GM12875 (cell line): ENCODE measurements at regions not wholly inside any gene's neighbourhood (a gene's known extent, or its start where the extent isn't known, plus 50 kb on each side); places are given as distances from the start of the nearest gene placed in this dataset.

Experiments used
- H3K4me3 ChIP-seq: one replicate; pipeline ENCODE4 v1.5.1; 2011; ENCODE audit warnings: low read depth, low read length, control low read depth
- CTCF ChIP-seq: IDR thresholded peaks from 2 replicates; pipeline ENCODE4 v1.5.1; 2011; ENCODE audit warnings: low read depth, mild to moderate bottlenecking, control low read depth, inconsistent platforms, low read length, moderate library complexity, borderline replicate concordance; ENCODE audit not compliant: insufficient read depth

GRCh38 chr13:83378908-83379307 is 503.4 kb downstream of the SLITRK1 start:
- TF ChIP-seq CTCF = no peak

GRCh38 chr13:83377491-83377890 is 504.8 kb downstream of the SLITRK1 start:
- H3K4me3 ChIP-seq = no peak overlapping the region
- no peak for TF ChIP-seq CTCF

More at GRCh38 chr13:83378908-83379307, 503.4 kb downstream of the SLITRK1 start:
- no peak overlapping the region for H3K4me3 ChIP-seq

GRCh38 chr13:83372786-83373185 is 509.5 kb downstream of the SLITRK1 start:
- TF ChIP-seq CTCF = no peak
- no peak overlapping the region for H3K4me3 ChIP-seq

- no peak overlapping the region for H3K4me3 ChIP-seq
- no peak for TF ChIP-seq CTCF
Observed at GRCh38 chr13:83365723-83366122, 516.6 kb downstream of the SLITRK1 start.

- H3K4me3 ChIP-seq = no peak overlapping the region
- no peak for TF ChIP-seq CTCF
Observed at GRCh38 chr13:83355041-83355440, 527.2 kb downstream of the SLITRK1 start.

- no peak overlapping the region for H3K4me3 ChIP-seq
- no peak for TF ChIP-seq CTCF
Observed at GRCh38 chr13:83352391-83352790, 529.9 kb downstream of the SLITRK1 start.

GRCh38 chr13:83350569-83350968 is 531.7 kb downstream of the SLITRK1 start:
- H3K4me3 ChIP-seq = no peak overlapping the region
- TF ChIP-seq CTCF = no peak
